Esophagus muscularis mucosa (tissue), 4 donors: ENCODE measurements at regions not wholly inside any gene's neighbourhood (a gene's known extent, or its start where the extent isn't known, plus 50 kb on each side); places are given as distances from the start of the nearest gene placed in this dataset.

ENCODE experiments used
- DNase-seq: peaks from one replicate; pipeline ENCODE4 v3.0.0-alpha.2; 2017; ENCODE audit errors: extremely low spot score
- H3K27ac ChIP-seq, 4 donors: fragments of 200-600 bp; sonication (generic); replicated peaks in 1 of 4; 1 replicate in 3 of 4; 2 replicates in 1 of 4; pipeline ENCODE4 v1.5.1; 2016 to 2019; ENCODE audit warnings: mild to moderate bottlenecking in 1 of 4
- H3K27me3 ChIP-seq, 4 donors: fragments of 200-600 bp; sonication (generic); one replicate each; pipeline versions ENCODE4 v1.5.1 to v1.6.0; 2016 to 2019
- H3K36me3 ChIP-seq, 4 donors: fragments of 200-600 bp; sonication (generic); one replicate each; pipeline ENCODE4 v1.5.1; 2016 to 2019
- H3K4me1 ChIP-seq, 4 donors: fragments of 200-600 bp; sonication (generic); one replicate each; pipeline ENCODE4 v1.5.1; 2016 to 2019
- H3K4me3 ChIP-seq, 4 donors: fragments of 200-600 bp; sonication (generic); 1 replicate in 2 of 4; 2 replicates in 2 of 4; pipeline ENCODE4 v1.5.1; 2016 to 2019; ENCODE audit warnings: mild to moderate bottlenecking in 4 of 4, moderate library complexity in 1 of 4
- H3K9me3 ChIP-seq, 4 donors: fragments of 200-600 bp; sonication (generic); 1 replicate in 3 of 4; 2 replicates in 1 of 4; pipeline ENCODE4 v1.5.1; 2016 to 2019
- EP300 ChIP-seq: sonication (generic); formaldehyde crosslinking; IDR thresholded peaks from one replicate; pipeline ENCODE4 v1.6.1; 2017; ENCODE audit warnings: antibody characterized with exemption
- POLR2A ChIP-seq: fragments of 450-650 bp; IDR thresholded peaks from one replicate; pipeline ENCODE4 v1.6.1; 2017; ENCODE audit warnings: antibody characterized with exemption, moderate library complexity, mild to moderate bottlenecking, low read depth
- POLR2AphosphoS5 ChIP-seq, 2 donors: sonication (generic); formaldehyde crosslinking; IDR thresholded peaks; one replicate each; pipeline ENCODE4 v1.6.1; 2017; ENCODE audit warnings: antibody characterized with exemption in 2 of 2
- WGBS: methylation state at CpG from one replicate; pipeline ENCODE4 v1.1.5; 2018; 5-methylcytosine and 5-hydroxymethylcytosine counted together
- intact Hi-C: fragments of 100-400 bp; cut with DNase I; formaldehyde crosslinking; loops from one replicate; pipeline ENCODE4 v1.15.1; 2023
- TF ChIP-seq, protein P1 (sequence below), 3 experiments: fragments of 200-600 bp in 2 of 3; fragments of 450-650 bp in 1 of 3; sonication (generic) in 2 of 3; IDR thresholded peaks; one replicate each; pipeline ENCODE4 v1.5.1; 2017 to 2019; ENCODE audit warnings: antibody characterized with exemption in 3 of 3, mild to moderate bottlenecking in 2 of 3, moderate library complexity in 1 of 3

GRCh38 chr21:17159697-17160096, 353.1 kb upstream of the CXADR start:
- Histone ChIP-seq H3K9me3 (no peaks in the 10 kb centered on the region), H3K4me3 (no peak overlapping the region), H3K4me1 (peaks cover 0 to 24% (median 17%) of the 10 kb centered on the region in 4 donors), H3K27me3 (no peaks in the 10 kb centered on the region), H3K27ac (no peak overlapping the region), H3K36me3 (no peaks in the 10 kb centered on the region)
- DNase-seq = no peak
- WGBS = 47% methylated on average over 2 of the region's 2 CpGs
- TF ChIP-seq EP300 (no peak), POLR2AphosphoS5 (IDR thresholded peaks at IDR 0.05) (no peak), POLR2A (no peak)
- TF ChIP-seq, protein P1, sequence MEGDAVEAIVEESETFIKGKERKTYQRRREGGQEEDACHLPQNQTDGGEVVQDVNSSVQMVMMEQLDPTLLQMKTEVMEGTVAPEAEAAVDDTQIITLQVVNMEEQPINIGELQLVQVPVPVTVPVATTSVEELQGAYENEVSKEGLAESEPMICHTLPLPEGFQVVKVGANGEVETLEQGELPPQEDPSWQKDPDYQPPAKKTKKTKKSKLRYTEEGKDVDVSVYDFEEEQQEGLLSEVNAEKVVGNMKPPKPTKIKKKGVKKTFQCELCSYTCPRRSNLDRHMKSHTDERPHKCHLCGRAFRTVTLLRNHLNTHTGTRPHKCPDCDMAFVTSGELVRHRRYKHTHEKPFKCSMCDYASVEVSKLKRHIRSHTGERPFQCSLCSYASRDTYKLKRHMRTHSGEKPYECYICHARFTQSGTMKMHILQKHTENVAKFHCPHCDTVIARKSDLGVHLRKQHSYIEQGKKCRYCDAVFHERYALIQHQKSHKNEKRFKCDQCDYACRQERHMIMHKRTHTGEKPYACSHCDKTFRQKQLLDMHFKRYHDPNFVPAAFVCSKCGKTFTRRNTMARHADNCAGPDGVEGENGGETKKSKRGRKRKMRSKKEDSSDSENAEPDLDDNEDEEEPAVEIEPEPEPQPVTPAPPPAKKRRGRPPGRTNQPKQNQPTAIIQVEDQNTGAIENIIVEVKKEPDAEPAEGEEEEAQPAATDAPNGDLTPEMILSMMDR (IDR thresholded peaks at IDR 0.05) = no peak
- intact Hi-C loops = no loop called here

GRCh38 chr21:17185674-17186073, 327.2 kb upstream of the CXADR start:
- Histone ChIP-seq H3K9me3 (peaks cover 0 to 13% (median 3%) of the 10 kb centered on the region in 4 donors), H3K27ac (no peak overlapping the region), H3K27me3 (no peaks in the 10 kb centered on the region), H3K4me1 (no peaks in the 10 kb centered on the region), H3K4me3 (no peak overlapping the region), H3K36me3 (no peaks in the 10 kb centered on the region)
- no peak for TF ChIP-seq EP300
- intact Hi-C loops = no loop called here
- no peak for DNase-seq
- 66% methylated on average over 3 of the region's 3 CpGs for WGBS

DNA sequence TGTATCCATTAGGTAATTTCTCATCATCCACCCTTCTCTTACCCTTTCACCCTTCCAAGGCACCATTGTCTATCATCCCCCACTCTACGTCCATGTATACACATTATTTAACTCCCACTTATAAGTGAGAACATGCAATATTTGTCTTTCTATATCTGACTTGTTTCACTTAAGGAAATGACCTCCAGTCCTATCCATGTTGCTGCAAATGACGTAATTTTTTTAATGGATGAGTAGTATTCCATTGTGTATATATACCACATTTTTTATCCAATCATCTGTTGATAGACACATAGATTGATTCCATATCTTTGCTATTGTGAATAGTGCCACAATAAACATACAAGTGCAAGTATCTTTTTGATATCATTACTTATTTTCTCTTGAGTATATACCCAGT, 322.9 kb upstream of the CXADR start:
- 85% methylated on average over 2 of the region's 2 CpGs for WGBS
- H3K27ac ChIP-seq = no peak overlapping the region
- H3K9me3 ChIP-seq = peaks cover 0 to 24% (median 5%) of the 10 kb centered on the region in 4 donors
- DNase-seq = no peak
- H3K4me1 ChIP-seq = no peaks in the 10 kb centered on the region
- intact Hi-C loops = no loop called here
- H3K27me3 ChIP-seq = no peaks in the 10 kb centered on the region
- no peak overlapping the region for H3K4me3 ChIP-seq
- TF ChIP-seq POLR2A (no peak), POLR2AphosphoS5 (IDR thresholded peaks at IDR 0.05) (no peak), EP300 (no peak)
- TF ChIP-seq, protein P1 (IDR thresholded peaks at IDR 0.05) = no peak
- H3K36me3 ChIP-seq = no peaks in the 10 kb centered on the region

DNA sequence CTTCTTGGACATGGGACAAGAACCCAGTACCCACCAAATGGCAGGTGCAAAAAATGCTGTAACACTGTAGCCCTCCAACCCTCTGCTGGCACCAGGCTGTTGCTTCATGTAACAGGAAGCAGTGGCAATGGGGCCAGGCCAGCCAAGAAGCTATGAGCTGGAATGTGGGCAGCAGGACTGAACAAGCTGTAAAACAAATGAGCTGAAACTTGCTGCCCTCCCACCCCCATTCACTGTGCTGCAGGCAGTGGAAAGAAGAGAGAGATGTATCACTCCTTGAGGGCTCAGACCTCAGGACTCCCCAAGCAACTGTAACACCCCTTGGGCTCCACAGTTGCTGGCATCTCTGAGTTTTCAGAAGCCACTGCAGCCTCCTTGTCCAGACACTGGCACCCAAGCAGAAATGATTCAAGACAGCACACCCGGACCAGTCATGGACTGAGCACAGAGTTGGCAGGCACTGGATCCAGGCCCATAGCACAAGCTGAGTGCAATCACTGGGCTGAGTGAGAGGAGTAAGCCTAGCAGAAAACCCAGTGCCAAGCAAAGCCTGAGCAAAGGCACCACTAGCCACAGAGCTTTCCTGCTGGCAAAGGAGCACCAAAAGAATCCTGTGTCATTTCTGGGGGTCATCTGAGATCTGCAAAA, 321.4 kb upstream of the CXADR start:
- DNase-seq = no peak
- Histone ChIP-seq H3K27me3 (no peaks in the 10 kb centered on the region), H3K4me1 (peaks cover 0 to 4% (median 1%) of the 10 kb centered on the region in 4 donors), H3K27ac (no peak overlapping the region), H3K9me3 (peaks cover 0 to 20% (median 3%) of the 10 kb centered on the region in 4 donors), H3K36me3 (no peaks in the 10 kb centered on the region), H3K4me3 (no peak overlapping the region)
- TF ChIP-seq POLR2A (no peak), POLR2AphosphoS5 (IDR thresholded peaks at IDR 0.05) (no peak), EP300 (no peak)
- intact Hi-C loops = no loop called here
- WGBS = no CpG with 5 or more reads among the region's 1 CpG

GRCh38 chr21:17195351-17195750, 317.5 kb upstream of the CXADR start:
- Histone ChIP-seq H3K4me1 (peaks cover 0 to 15% (median 11%) of the 10 kb centered on the region in 4 donors), H3K4me3 (no peak overlapping the region), H3K27me3 (no peaks in the 10 kb centered on the region), H3K9me3 (peaks cover 0 to 12% (median 2%) of the 10 kb centered on the region in 4 donors), H3K27ac (no peak overlapping the region), H3K36me3 (no peaks in the 10 kb centered on the region)
- intact Hi-C loops = no loop called here
- WGBS = 77% methylated on average over 1 of the region's 1 CpG
- DNase-seq = no peak
- TF ChIP-seq POLR2A (no peak), POLR2AphosphoS5 (IDR thresholded peaks at IDR 0.05) (no peak), EP300 (no peak)
- TF ChIP-seq, protein P1 (IDR thresholded peaks at IDR 0.05) = no peak

DNA sequence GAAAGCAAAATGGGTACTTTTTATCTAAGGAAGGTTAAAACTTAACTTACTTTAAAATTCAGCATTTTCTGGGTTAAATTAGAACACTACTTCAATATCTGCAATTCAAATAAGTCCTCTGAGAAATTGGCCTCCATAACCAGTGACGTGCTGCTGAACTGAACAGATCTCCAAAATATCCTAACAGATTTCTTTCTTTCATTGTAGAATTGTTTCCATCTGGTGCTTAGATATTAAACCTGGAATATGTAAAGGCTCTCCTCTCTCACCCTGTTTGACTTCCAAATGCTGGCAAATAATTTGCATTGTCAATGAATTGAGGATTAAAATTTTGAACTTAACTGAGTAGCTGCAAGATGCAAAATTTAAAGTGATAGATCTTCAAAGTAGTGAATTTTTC, 316.9 kb upstream of the CXADR start:
- Histone ChIP-seq H3K4me1 (peaks cover 0 to 15% (median 11%) of the 10 kb centered on the region in 4 donors), H3K36me3 (no peaks in the 10 kb centered on the region), H3K9me3 (peaks cover 0 to 8% (median under 1%) of the 10 kb centered on the region in 4 donors), H3K27ac (no peak overlapping the region), H3K27me3 (no peaks in the 10 kb centered on the region), H3K4me3 (no peak overlapping the region)
- no peak for TF ChIP-seq EP300
- no peak for TF ChIP-seq POLR2A
- TF ChIP-seq POLR2AphosphoS5 (IDR thresholded peaks at IDR 0.05) = no peak
- TF ChIP-seq, protein P1 (IDR thresholded peaks at IDR 0.05) = no peak
- 0% methylated on average over 1 of the region's 1 CpG for WGBS
- intact Hi-C loops = no loop called here
- no peak for DNase-seq
